ENCODE measurements at regions not wholly inside any gene's neighbourhood (a gene's known extent, or its start where the extent isn't known, plus 50 kb on each side); places are given as distances from the start of the nearest gene placed in this dataset.

DNA sequence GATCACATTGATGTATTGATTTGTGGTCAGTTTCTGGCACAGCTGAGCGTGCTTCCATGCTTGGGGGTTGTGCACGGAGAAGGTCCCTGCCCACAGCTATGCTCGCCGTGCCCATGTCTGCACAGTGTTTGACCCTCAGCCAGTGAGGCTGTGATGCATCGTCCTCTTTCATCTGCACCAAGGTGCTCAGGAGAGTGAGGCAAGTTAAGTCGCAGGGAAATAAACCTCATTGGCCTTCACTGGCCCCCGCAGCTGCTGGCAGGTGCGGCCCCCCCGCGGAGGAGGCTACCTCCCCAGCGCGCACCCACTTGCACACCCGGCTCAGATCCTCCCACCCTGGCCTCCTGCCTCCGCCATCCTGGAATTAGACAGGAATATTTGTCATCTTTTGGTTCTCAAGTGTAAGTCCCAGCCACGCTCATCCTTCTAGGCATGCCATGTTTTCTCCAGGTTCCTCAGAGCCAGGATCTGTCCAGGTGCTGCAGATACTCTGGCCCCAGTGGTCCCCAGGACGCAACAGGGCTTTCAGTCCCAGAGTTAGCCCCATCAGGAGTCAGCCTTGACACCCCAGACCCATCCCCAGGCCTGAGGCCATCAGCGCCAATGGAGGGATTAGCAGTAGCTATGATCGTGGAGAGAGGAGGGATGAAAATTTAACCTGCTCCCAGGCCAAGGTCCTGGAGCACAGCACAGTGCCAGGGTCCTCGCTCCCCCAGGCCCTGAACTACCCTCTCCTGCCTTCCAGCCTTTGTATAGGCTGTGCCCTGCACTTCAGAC is 93.7 kb downstream of the OAT start:
- peak; percentile 62 for DNase-seq (ENCODE audit: low spot score)
- TF ChIP-seq, protein P1, sequence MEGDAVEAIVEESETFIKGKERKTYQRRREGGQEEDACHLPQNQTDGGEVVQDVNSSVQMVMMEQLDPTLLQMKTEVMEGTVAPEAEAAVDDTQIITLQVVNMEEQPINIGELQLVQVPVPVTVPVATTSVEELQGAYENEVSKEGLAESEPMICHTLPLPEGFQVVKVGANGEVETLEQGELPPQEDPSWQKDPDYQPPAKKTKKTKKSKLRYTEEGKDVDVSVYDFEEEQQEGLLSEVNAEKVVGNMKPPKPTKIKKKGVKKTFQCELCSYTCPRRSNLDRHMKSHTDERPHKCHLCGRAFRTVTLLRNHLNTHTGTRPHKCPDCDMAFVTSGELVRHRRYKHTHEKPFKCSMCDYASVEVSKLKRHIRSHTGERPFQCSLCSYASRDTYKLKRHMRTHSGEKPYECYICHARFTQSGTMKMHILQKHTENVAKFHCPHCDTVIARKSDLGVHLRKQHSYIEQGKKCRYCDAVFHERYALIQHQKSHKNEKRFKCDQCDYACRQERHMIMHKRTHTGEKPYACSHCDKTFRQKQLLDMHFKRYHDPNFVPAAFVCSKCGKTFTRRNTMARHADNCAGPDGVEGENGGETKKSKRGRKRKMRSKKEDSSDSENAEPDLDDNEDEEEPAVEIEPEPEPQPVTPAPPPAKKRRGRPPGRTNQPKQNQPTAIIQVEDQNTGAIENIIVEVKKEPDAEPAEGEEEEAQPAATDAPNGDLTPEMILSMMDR (IDR thresholded peaks at IDR 0.05), result no peak

DNA sequence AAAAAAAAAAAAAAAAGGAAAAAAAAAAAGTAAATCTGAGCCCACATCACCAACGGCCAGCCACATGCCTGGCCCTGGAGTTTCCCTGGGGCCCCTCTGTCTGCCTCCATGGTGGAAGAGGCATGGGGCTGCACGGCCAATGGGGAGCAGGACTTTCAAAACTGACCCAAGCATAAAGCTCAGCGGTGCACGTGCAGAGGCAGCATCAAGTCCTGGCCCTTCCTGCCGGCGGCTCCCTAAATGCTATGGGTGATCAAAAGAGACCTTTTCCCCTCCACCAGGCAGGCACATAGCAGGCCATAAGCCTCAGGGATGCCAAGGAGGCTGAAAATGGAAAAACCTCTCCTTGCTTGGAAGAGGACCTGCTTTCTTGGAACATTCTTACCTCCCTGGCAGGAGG is 94.3 kb downstream of the OAT start:
- no peak overlapping the region for H3K27ac ChIP-seq
- TF ChIP-seq, protein P1 (IDR thresholded peaks at IDR 0.05), result no peak
- no peak overlapping the region for H3K4me3 ChIP-seq
- DNase-seq (ENCODE audit: low spot score), result peak; percentile 66

More for the DNA sequence above, 93.7 kb downstream of the OAT start:
- Histone ChIP-seq H3K27ac (no peak overlapping the region), H3K4me3 (no peak overlapping the region)

DNA sequence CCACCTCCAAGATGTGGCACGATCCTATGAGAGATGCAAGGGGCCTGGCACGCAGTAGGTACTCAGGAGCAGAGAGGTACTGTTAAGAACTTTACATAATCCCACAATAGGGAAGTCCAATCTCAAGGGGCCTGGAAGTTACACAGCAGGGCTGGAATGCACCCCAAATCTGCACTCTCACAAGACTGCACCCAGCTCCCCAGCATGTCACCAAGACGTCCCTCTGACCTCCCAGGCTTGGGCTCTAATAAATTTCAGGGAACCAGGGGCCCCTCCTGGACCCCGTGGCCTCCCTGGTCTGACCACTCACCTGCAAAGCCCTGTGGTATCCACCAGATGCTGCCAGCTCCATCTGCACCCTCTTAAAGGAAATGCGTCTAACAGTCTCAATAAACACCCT is 94.9 kb downstream of the OAT start:
- no peak overlapping the region for H3K4me3 ChIP-seq
- TF ChIP-seq, protein P1 (IDR thresholded peaks at IDR 0.05), result no peak
- peak; percentile 43 for DNase-seq (ENCODE audit: low spot score)
- H3K27ac ChIP-seq, result no peak overlapping the region

DNA sequence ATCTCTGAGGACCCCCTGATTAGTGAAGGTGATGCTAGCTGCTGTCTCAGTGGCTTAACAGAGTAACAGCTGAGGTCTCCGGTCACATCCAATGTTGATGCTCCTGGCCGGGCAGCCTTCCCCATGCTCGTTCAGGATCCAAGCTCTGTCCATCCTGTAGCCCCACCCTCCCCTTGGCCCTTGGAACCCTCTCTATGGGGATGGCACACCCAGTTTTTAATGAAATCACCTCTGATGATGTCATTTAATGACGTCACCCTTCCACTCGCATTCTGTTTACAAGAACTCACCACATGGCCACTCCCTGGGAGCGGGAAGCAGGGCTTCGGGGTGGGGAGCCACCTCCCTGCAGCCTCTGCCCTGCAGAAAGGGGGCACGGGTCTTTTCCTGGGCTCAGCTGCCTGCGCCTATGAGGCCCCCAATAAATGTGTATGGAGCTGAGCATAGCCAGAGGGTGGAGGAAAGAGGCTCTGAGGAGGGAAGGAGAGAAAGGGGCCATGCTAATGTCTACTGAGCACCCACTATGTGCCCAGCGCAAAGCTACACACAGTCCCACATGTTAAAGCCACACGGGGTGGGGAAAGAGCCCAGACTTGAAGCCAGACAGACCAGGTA is 95.5 kb downstream of the OAT start:
- TF ChIP-seq, protein P1 (IDR thresholded peaks at IDR 0.05), result no peak
- Histone ChIP-seq H3K27ac (no peak overlapping the region), H3K4me3 (no peak overlapping the region)
- peak; percentile 38 for DNase-seq (ENCODE audit: low spot score)

DNA sequence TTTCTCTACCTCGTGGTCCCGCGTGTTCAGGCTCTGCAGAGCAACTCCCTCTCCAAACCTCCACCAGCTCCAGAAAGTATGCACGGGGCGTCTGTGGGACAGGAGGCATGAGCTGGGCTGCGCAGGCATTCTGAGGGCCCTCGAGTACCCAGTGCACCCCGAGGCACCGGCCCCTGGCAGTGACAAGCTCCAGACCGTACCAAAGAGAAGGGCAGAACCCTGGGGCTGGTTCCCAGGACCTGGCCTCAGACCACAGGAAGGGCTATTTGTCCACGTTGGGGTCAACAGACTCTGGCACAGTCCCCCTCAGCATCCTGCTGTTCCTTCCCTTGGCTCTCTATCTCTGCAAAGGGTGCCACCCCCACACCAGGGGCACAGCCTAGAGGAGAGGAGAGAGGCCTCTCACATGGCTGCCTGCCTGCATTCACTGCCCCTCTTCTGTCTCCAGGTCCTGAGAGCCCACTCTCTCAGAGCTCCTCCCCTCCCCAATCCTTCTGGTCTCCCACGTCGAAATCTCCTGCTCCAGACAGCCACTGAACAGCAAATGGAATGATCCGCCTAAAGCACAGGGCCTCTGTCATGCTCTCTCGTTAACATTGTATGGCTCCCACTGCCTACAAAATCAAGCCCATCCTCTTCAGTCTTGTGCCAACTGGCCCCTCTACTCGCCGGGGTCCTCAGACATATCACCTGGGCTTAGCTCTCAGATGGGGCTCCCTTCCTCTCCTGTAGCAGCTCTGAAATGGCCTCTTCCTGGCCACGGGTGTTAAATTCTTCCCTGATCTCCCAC is 96.3 kb downstream of the OAT start:
- DNase-seq (ENCODE audit: low spot score), result peak; percentile 61
- TF ChIP-seq, protein P1 (IDR thresholded peaks at IDR 0.05), result no peak
- Histone ChIP-seq H3K27ac (no peak overlapping the region), H3K4me3 (no peak overlapping the region)

DNA sequence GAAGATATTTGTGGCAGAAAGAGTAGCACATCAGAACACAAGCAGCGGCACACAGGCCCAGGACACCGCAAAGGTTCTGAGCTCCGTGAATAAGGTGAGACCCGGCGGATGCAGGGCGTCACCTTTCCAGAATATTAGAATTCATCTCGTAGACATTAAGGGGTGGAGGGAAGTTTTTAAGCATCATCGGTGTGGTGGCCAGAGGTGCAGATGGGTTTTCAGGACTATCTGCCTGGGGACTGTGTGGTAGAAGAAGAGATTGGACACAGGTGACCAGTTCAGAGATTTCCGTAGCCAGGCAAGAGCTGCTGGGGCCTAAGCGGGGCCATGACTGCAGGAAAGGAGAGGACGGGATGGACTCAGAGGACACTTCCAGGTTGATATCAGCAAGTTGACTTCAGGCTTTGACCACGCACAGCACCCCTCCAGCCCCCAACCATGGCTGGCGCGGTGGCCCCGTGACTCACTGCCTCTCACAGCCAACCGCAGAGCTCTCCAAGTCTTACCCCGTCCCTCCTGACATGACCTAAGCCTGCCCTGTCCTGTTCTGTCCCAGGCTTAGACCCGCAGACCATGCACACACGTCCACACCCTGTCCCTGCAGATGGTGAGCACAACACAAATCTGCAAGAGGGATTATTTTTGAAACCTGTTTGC is 97.2 kb downstream of the OAT start:
- TF ChIP-seq, protein P1 (IDR thresholded peaks at IDR 0.05), result no peak
- no peak overlapping the region for H3K4me3 ChIP-seq
- peak; percentile 60 for DNase-seq (ENCODE audit: low spot score)

More for the DNA sequence above, 97.2 kb downstream of the OAT start:
- no peak overlapping the region for H3K27ac ChIP-seq

All from coronary artery (tissue), 2 donors.